ENCODE measurements at regions not wholly inside any gene's neighbourhood (a gene's known extent, or its start where the extent isn't known, plus 50 kb on each side); places are given as distances from the start of the nearest gene placed in this dataset.

GRCh38 chr7:94250124-94250523, 144.6 kb upstream of the COL1A2 start:
- Histone ChIP-seq H4K20me1 (ENCODE audit: low read length) (no peaks in the 10 kb centered on the region), H3K27ac (ENCODE audit: low read length) (no peak overlapping the region), H3K27me3 (ENCODE audit: low read length) (0 out of 2 replicates have a peak, but pooled peaks cover 10% of the 10 kb centered on the region), H3K79me2 (ENCODE audit: low read length) (no peaks in the 10 kb centered on the region), H3K9me2 (replicated peaks; ENCODE audit: low read length) (no peaks in the 10 kb centered on the region), H2AFZ (ENCODE audit: low read length) (no peak overlapping the region), H3K4me3 (ENCODE audit: low read length) (no peak overlapping the region), H3K36me3 (ENCODE audit: low read depth, low read length) (no peaks in the 10 kb centered on the region), H3K9ac (ENCODE audit: low read length) (no peak overlapping the region), H3K4me1 (ENCODE audit: insufficient read depth, low read length) (peaks cover 2% of the 10 kb centered on the region), H3F3A (ENCODE audit: low read length, unreplicated experiment) (no peaks in the 10 kb centered on the region), H3K9me3 (ENCODE audit: low read length) (no peaks in the 10 kb centered on the region), H3K4me2 (ENCODE audit: low read length) (no peak overlapping the region)
- TF ChIP-seq EZH2phosphoT487 (IDR thresholded peaks at IDR 0.05; ENCODE audit: borderline replicate concordance, low read length) (no peak), EZH2 (IDR thresholded peaks at IDR 0.05; ENCODE audit: low read length, unreplicated experiment) (no peak), CTCF (conservative IDR thresholded peaks at IDR 0.05; ENCODE audit: low read depth, low read length) (no peak)
- intact Hi-C loops (cut with micrococcal nuclease), result no loop called here
- ATAC-seq (0 out of 2 replicates have a peak, but pooled peaks have one; percentile 20), DNase-seq (no peak)
- BruUV-seq (replicated peaks), result no TSS peak
- CTCF ChIA-PET, result no interaction called here
- POLR2A ChIA-PET (ENCODE audit: unreplicated experiment), result no interaction called here

GRCh38 chr7:94250987-94251386, 143.7 kb upstream of the COL1A2 start:
- Histone ChIP-seq H3K4me2 (ENCODE audit: low read length) (no peak overlapping the region), H3K4me1 (ENCODE audit: insufficient read depth, low read length) (no peaks in the 10 kb centered on the region), H3K4me3 (ENCODE audit: low read length) (no peak overlapping the region), H4K20me1 (ENCODE audit: low read length) (no peaks in the 10 kb centered on the region), H3K27me3 (ENCODE audit: low read length) (peaks cover 16% of the 10 kb centered on the region), H3K9me3 (ENCODE audit: low read length) (no peaks in the 10 kb centered on the region), H3F3A (ENCODE audit: low read length, unreplicated experiment) (no peaks in the 10 kb centered on the region), H3K27ac (ENCODE audit: low read length) (no peak overlapping the region), H2AFZ (ENCODE audit: low read length) (no peak overlapping the region), H3K9ac (ENCODE audit: low read length) (no peak overlapping the region), H3K79me2 (ENCODE audit: low read length) (no peaks in the 10 kb centered on the region), H3K9me2 (replicated peaks; ENCODE audit: low read length) (no peaks in the 10 kb centered on the region), H3K36me3 (ENCODE audit: low read depth, low read length) (no peaks in the 10 kb centered on the region)
- POLR2A ChIA-PET (ENCODE audit: unreplicated experiment), result no interaction called here
- TF ChIP-seq EZH2phosphoT487 (IDR thresholded peaks at IDR 0.05; ENCODE audit: borderline replicate concordance, low read length) (no peak), CTCF (conservative IDR thresholded peaks at IDR 0.05; ENCODE audit: low read depth, low read length) (no peak), EZH2 (IDR thresholded peaks at IDR 0.05; ENCODE audit: low read length, unreplicated experiment) (no peak)
- intact Hi-C loops (cut with micrococcal nuclease), result no loop called here
- CTCF ChIA-PET, result no interaction called here
- ATAC-seq (no peak), DNase-seq (no peak)
- BruUV-seq (replicated peaks), result no TSS peak

GRCh38 chr7:94252124-94252523, 142.6 kb upstream of the COL1A2 start:
- Histone ChIP-seq H4K20me1 (ENCODE audit: low read length) (no peaks in the 10 kb centered on the region), H3K9ac (ENCODE audit: low read length) (no peak overlapping the region), H3K4me2 (ENCODE audit: low read length) (no peak overlapping the region), H3K36me3 (ENCODE audit: low read depth, low read length) (no peaks in the 10 kb centered on the region), H3K9me3 (ENCODE audit: low read length) (no peaks in the 10 kb centered on the region), H3K79me2 (ENCODE audit: low read length) (no peaks in the 10 kb centered on the region), H2AFZ (ENCODE audit: low read length) (no peak overlapping the region), H3K4me3 (ENCODE audit: low read length) (no peak overlapping the region), H3K4me1 (ENCODE audit: insufficient read depth, low read length) (no peaks in the 10 kb centered on the region), H3K27ac (ENCODE audit: low read length) (no peak overlapping the region), H3K9me2 (replicated peaks; ENCODE audit: low read length) (no peaks in the 10 kb centered on the region), H3K27me3 (ENCODE audit: low read length) (peaks cover 16% of the 10 kb centered on the region), H3F3A (ENCODE audit: low read length, unreplicated experiment) (no peaks in the 10 kb centered on the region)
- ChIA-PET CTCF (no interaction called here), POLR2A (ENCODE audit: unreplicated experiment) (no interaction called here)
- TF ChIP-seq EZH2 (IDR thresholded peaks at IDR 0.05; ENCODE audit: low read length, unreplicated experiment) (no peak), CTCF (conservative IDR thresholded peaks at IDR 0.05; ENCODE audit: low read depth, low read length) (no peak), EZH2phosphoT487 (IDR thresholded peaks at IDR 0.05; ENCODE audit: borderline replicate concordance, low read length) (no peak)
- no peak for ATAC-seq
- DNase-seq, result no peak
- intact Hi-C loops (cut with micrococcal nuclease), result no loop called here
- BruUV-seq (replicated peaks), result no TSS peak
